ENCODE measurements at regions not wholly inside any gene's neighbourhood (a gene's known extent, or its start where the extent isn't known, plus 50 kb on each side); places are given as distances from the start of the nearest gene placed in this dataset.

- TF ChIP-seq EP300 (IDR thresholded peaks at IDR 0.05) (no peak), CTCF (IDR thresholded peaks at IDR 0.05) (no peak)
These were observed 170.3 kb downstream of the CBLN1 start for GRCh38 chr16:49111351-49111750.

Data from ovary (tissue), 3 donors.